ENCODE measurements at regions not wholly inside any gene's neighbourhood (a gene's known extent, or its start where the extent isn't known, plus 50 kb on each side); places are given as distances from the start of the nearest gene placed in this dataset.

DNA sequence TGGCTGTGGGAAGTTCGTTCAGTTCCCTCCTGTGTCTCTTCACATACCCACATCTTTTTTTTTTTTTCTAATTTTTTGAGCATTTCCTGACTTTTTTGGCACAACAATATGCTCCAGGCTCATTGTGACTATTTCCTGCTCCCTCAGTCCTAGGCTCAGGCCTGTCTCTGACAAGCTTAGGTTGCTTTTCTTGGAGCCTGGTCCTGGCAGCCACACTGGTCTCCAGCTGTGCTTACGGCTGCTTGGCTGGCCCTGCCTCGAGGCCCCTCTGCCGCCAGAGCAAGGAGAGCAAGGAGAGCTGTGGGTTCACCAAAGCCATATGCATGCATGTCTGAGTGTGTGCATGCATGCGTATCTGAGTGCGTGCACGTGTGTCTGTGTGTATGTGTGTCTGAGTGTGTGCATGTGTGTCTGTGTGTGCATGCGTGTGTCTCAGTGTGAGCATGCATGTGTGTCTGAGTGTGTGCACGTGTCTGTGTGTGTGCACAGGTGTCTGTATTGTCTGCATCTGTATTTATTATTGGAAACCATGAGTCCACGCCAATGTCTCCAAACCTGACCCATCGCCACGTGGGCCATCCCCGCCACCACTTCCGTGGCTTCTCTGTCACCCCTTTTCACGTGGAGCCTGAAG, 766.1 kb upstream of the SALL3 start:
- TF ChIP-seq YY1 (IDR thresholded peaks at IDR 0.05; ENCODE audit: insufficient read depth, insufficient read length) (no peak), ZNF274 (IDR thresholded peaks at IDR 0.05; ENCODE audit: low read depth, low read length) (no peak)
